Testis (tissue), 2 donors: ENCODE measurements at regions not wholly inside any gene's neighbourhood (a gene's known extent, or its start where the extent isn't known, plus 50 kb on each side); places are given as distances from the start of the nearest gene placed in this dataset.

Experiments used
- DNase-seq: peaks from one replicate; pipeline ENCODE4 v3.0.0-alpha.2; 2019
- H3K27ac ChIP-seq, 2 donors: fragments of 200-600 bp; sonication (generic); one replicate each; pipeline ENCODE4 v1.5.1; 2019
- H3K27me3 ChIP-seq: fragments of 200-600 bp; sonication (generic); one replicate; pipeline ENCODE4 v1.5.1; 2019
- H3K36me3 ChIP-seq: fragments of 200-600 bp; sonication (generic); one replicate; pipeline ENCODE4 v1.5.1; 2017; ENCODE audit warnings: low read depth; ENCODE audit errors: missing control alignments
- H3K4me1 ChIP-seq: fragments of 200-600 bp; sonication (generic); one replicate; pipeline ENCODE4 v1.5.1; 2019
- H3K4me3 ChIP-seq, 2 donors: fragments of 200-600 bp; sonication (generic); one replicate each; pipeline ENCODE4 v1.5.1; 2017 to 2019
- H3K9me3 ChIP-seq: fragments of 200-600 bp; sonication (generic); one replicate; pipeline ENCODE4 v1.5.1; 2017
- POLR2A ChIP-seq: fragments of 450-650 bp; IDR thresholded peaks from one replicate; pipeline ENCODE4 v1.6.1; 2017; ENCODE audit warnings: antibody characterized with exemption, mild to moderate bottlenecking, moderate library complexity
- WGBS, 2 donors: methylation state at CpG; one replicate each; pipeline ENCODE4 v1.1.5; 2018; 5-methylcytosine and 5-hydroxymethylcytosine counted together
- intact Hi-C: fragments of 100-400 bp; cut with DNase I; formaldehyde crosslinking; loops from one replicate; pipeline ENCODE4 v1.15.1; 2023; ENCODE audit warnings: low total_unique reads
- TF ChIP-seq, protein P1 (sequence below), 3 experiments: fragments of 450-650 bp in 2 of 3; fragments of 200-600 bp in 1 of 3; sonication (generic) in 1 of 3; IDR thresholded peaks; one replicate each; pipeline ENCODE4 v1.5.1; 2016 to 2019; ENCODE audit warnings: antibody characterized with exemption in 3 of 3, mild to moderate bottlenecking in 2 of 3, moderate library complexity in 1 of 3

GRCh38 chr14:48665077-48665784 lies 920.9 kb downstream of the RPS29 start:
- Histone ChIP-seq H3K36me3 (no peaks in the 10 kb centered on the region), H3K4me3 (no peak overlapping the region), H3K9me3 (no peaks in the 10 kb centered on the region), H3K27ac (no peak overlapping the region), H3K4me1 (no peaks in the 10 kb centered on the region), H3K27me3 (no peaks in the 10 kb centered on the region)
- intact Hi-C loops: no loop called here
- WGBS, 2 donors: 62 to 74% methylated on average over 3 of the region's 3 CpGs
- DNase-seq: no peak
- TF ChIP-seq POLR2A: no peak
- TF ChIP-seq, protein P1, sequence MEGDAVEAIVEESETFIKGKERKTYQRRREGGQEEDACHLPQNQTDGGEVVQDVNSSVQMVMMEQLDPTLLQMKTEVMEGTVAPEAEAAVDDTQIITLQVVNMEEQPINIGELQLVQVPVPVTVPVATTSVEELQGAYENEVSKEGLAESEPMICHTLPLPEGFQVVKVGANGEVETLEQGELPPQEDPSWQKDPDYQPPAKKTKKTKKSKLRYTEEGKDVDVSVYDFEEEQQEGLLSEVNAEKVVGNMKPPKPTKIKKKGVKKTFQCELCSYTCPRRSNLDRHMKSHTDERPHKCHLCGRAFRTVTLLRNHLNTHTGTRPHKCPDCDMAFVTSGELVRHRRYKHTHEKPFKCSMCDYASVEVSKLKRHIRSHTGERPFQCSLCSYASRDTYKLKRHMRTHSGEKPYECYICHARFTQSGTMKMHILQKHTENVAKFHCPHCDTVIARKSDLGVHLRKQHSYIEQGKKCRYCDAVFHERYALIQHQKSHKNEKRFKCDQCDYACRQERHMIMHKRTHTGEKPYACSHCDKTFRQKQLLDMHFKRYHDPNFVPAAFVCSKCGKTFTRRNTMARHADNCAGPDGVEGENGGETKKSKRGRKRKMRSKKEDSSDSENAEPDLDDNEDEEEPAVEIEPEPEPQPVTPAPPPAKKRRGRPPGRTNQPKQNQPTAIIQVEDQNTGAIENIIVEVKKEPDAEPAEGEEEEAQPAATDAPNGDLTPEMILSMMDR (IDR thresholded peaks at IDR 0.05): no peak

DNA sequence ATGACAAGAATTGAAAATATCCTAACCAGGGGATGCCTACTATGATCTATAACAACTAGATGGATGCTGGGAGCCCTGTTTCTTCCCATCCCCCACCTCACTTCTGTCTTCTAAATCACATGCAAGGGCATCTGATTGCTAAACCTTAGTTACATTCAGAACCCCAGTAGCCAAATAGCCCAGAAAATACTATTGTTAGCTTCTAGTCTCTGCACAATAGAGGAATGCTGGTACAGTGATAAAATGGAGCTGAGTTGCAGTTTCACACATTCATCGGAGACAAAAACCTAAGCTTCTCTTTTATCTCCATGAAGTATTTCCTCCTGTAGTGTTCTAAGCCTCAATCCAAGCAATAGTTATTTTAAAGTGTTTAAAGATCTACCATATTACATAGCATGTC lies 942.9 kb downstream of the RPS29 start:
- H3K27me3 ChIP-seq: no peaks in the 10 kb centered on the region
- TF ChIP-seq POLR2A: no peak
- TF ChIP-seq, protein P1 (IDR thresholded peaks at IDR 0.05): no peak
- intact Hi-C loops: no loop called here
- no peaks in the 10 kb centered on the region for H3K9me3 ChIP-seq
- no peaks in the 10 kb centered on the region for H3K36me3 ChIP-seq
- no peaks in the 10 kb centered on the region for H3K4me1 ChIP-seq
- H3K4me3 ChIP-seq: no peak overlapping the region
- no peak for DNase-seq
- no peak overlapping the region for H3K27ac ChIP-seq
- 90 to 92% methylated on average over 1 of the region's 1 CpG for WGBS, 2 donors

- Histone ChIP-seq H3K27ac (no peak overlapping the region), H3K36me3 (no peaks in the 10 kb centered on the region), H3K4me1 (no peaks in the 10 kb centered on the region), H3K27me3 (no peaks in the 10 kb centered on the region), H3K9me3 (no peaks in the 10 kb centered on the region), H3K4me3 (no peak overlapping the region)
- no peak for DNase-seq
- intact Hi-C loops: no loop called here
- no peak for TF ChIP-seq POLR2A
Observed at GRCh38 chr14:48628870-48629269, 953.5 kb upstream of the MDGA2 start.

GRCh38 chr14:48622980-48623379 lies 947.6 kb upstream of the MDGA2 start:
- H3K27me3 ChIP-seq: no peaks in the 10 kb centered on the region
- H3K36me3 ChIP-seq: no peaks in the 10 kb centered on the region
- no peaks in the 10 kb centered on the region for H3K9me3 ChIP-seq
- intact Hi-C loops: no loop called here
- H3K4me3 ChIP-seq: no peak overlapping the region
- TF ChIP-seq, protein P1 (IDR thresholded peaks at IDR 0.05): no peak
- TF ChIP-seq POLR2A: no peak
- no peak for DNase-seq
- H3K4me1 ChIP-seq: no peaks in the 10 kb centered on the region
- no peak overlapping the region for H3K27ac ChIP-seq
- WGBS, 2 donors: 73 to 81% methylated on average over 1 of the region's 1 CpG

GRCh38 chr14:48618057-48618456 lies 942.7 kb upstream of the MDGA2 start:
- no peaks in the 10 kb centered on the region for H3K36me3 ChIP-seq
- intact Hi-C loops: no loop called here
- H3K4me1 ChIP-seq: no peaks in the 10 kb centered on the region
- no peak overlapping the region for H3K4me3 ChIP-seq
- no peak for DNase-seq
- TF ChIP-seq, protein P1 (IDR thresholded peaks at IDR 0.05): no peak
- TF ChIP-seq POLR2A: no peak
- H3K9me3 ChIP-seq: no peaks in the 10 kb centered on the region
- no peak overlapping the region for H3K27ac ChIP-seq
- 29 to 38% methylated on average over 1 of the region's 1 CpG for WGBS, 2 donors
- H3K27me3 ChIP-seq: no peaks in the 10 kb centered on the region
